B cell (primary cell): ENCODE measurements at regions not wholly inside any gene's neighbourhood (a gene's known extent, or its start where the extent isn't known, plus 50 kb on each side); places are given as distances from the start of the nearest gene placed in this dataset.

Experiments used
- ATAC-seq: fragments of 200-7000 bp; cut with Tn5 transposase; one replicate; pipeline ENCODE4 v1.10.0; 2021; ENCODE audit warnings: low read depth, mild to moderate bottlenecking, moderate number of reproducible peaks, moderate library complexity
- CTCF ChIA-PET: fragments of 350-600 bp; sonication (Branson Sonifier 250); formaldehyde crosslinking; loops from one replicate; lab custom pipeline; 2021; ENCODE audit warnings: antibody characterized with exemption, inconsistent platforms; lab: Charles Lee
- POLR2A ChIA-PET: fragments of 350-600 bp; sonication (Branson Sonifier 250); formaldehyde crosslinking; loops from one replicate; lab custom pipeline; 2021; ENCODE audit warnings: antibody characterized with exemption; lab: Charles Lee
- DNase-seq: peaks from one replicate; pipeline ENCODE4 v3.0.0; 2013
- H2AFZ ChIP-seq: 2 replicates; pipeline ENCODE4 v1.6.1; 2012; ENCODE audit warnings: mild to moderate bottlenecking, low read depth, low read length; ENCODE audit not compliant: insufficient read depth, poor library complexity, severe bottlenecking
- H3K27ac ChIP-seq, 2 donors: 1 replicate in 1 of 2; 2 replicates in 1 of 2; pipeline ENCODE4 v1.5.1; 2012 to 2013; ENCODE audit warnings: low read length in 2 of 2, mild to moderate bottlenecking in 2 of 2, moderate library complexity in 1 of 2
- H3K27me3 ChIP-seq, 4 experiments: fragments of 200-600 bp in 1 of 4; sonication (generic) in 1 of 4; replicated peaks in 1 of 4; 1 replicate in 2 of 4; 2 replicates in 2 of 4; pipeline versions ENCODE4 v1.6.1 to v1.7.0; 2013 to 2016; ENCODE audit warnings: low read length in 3 of 4, mild to moderate bottlenecking in 2 of 4, mixed read lengths in 1 of 4, moderate library complexity in 1 of 4; ENCODE audit not compliant: insufficient read depth in 4 of 4, control insufficient read depth in 3 of 4; ENCODE audit errors: control extremely low read depth in 1 of 4
- H3K36me3 ChIP-seq, 2 experiments: replicated peaks in 1 of 2; 1 replicate in 1 of 2; 2 replicates in 1 of 2; pipeline versions ENCODE4 v1.6.1 to v1.7.1; 2013; ENCODE audit warnings: low read length in 1 of 2; ENCODE audit not compliant: insufficient read depth in 2 of 2, control insufficient read depth in 1 of 2; ENCODE audit errors: control extremely low read depth in 1 of 2, extremely low read depth in 1 of 2
- H3K4me1 ChIP-seq, 2 donors: fragments of 200-600 bp in 1 of 2; sonication (generic) in 1 of 2; 1 replicate in 1 of 2; 2 replicates in 1 of 2; pipeline versions ENCODE4 v1.5.1 to v1.6.1; 2013 to 2017; ENCODE audit warnings: low read length in 2 of 2; ENCODE audit not compliant: control insufficient read depth in 2 of 2, insufficient read depth in 2 of 2
- H3K4me2 ChIP-seq: replicated peaks from 2 replicates; pipeline ENCODE3; 2012; ENCODE audit warnings: mild to moderate bottlenecking, low read depth, low read length; ENCODE audit not compliant: poor library complexity, severe bottlenecking
- H3K4me3 ChIP-seq, 5 experiments: fragments of 200-600 bp in 1 of 5; sonication (generic) in 1 of 5; 1 replicate in 3 of 5; 2 replicates in 2 of 5; pipeline versions ENCODE4 v1.5.1 to v1.7.0; 2011 to 2016; ENCODE audit warnings: low read length in 4 of 5, mild to moderate bottlenecking in 4 of 5, low read depth in 2 of 5, control low read depth in 1 of 5, moderate library complexity in 1 of 5; ENCODE audit not compliant: insufficient read depth in 1 of 5; ENCODE audit errors: control extremely low read depth in 1 of 5, extremely low read depth in 1 of 5
- H3K79me2 ChIP-seq: fragments of 200-600 bp; sonication (generic); one replicate; pipeline ENCODE4 v1.6.0; 2016; ENCODE audit warnings: low read length; ENCODE audit not compliant: control insufficient read depth, insufficient read depth
- H3K9ac ChIP-seq: fragments of 200-600 bp; sonication (generic); 2 replicates; pipeline ENCODE4 v1.6.1; 2017; ENCODE audit warnings: mild to moderate bottlenecking, low read length, moderate library complexity
- H3K9me3 ChIP-seq, 3 donors: one replicate each; pipeline versions ENCODE4 v1.6.1 to v1.7.1; 2013; ENCODE audit warnings: low read length in 2 of 3; ENCODE audit not compliant: control insufficient read depth in 2 of 3, insufficient read depth in 1 of 3; ENCODE audit errors: control extremely low read depth in 1 of 3
- H4K20me1 ChIP-seq: 2 replicates; pipeline ENCODE4 v1.6.0; 2012; ENCODE audit warnings: mild to moderate bottlenecking, low read length; ENCODE audit not compliant: insufficient read depth, control insufficient read depth, poor library complexity, severe bottlenecking
- H3K27ac Mint-ChIP-seq: one replicate; pipeline ENCODE4 v1.8.0; 2021; ENCODE audit warnings: mixed read lengths
- H3K27me3 Mint-ChIP-seq: one replicate; pipeline ENCODE4 v1.8.0; 2021; ENCODE audit warnings: mixed read lengths
- H3K4me1 Mint-ChIP-seq: one replicate; pipeline ENCODE4 v1.8.0; 2021; ENCODE audit warnings: mixed read lengths
- H3K4me3 Mint-ChIP-seq: one replicate; pipeline ENCODE4 v1.8.0; 2021; ENCODE audit warnings: mixed read lengths
- H3K9me3 Mint-ChIP-seq: one replicate; pipeline ENCODE4 v1.8.0; 2022; ENCODE audit warnings: mixed read lengths; ENCODE audit not compliant: insufficient read depth
- CTCF ChIP-seq: fragments of 200-600 bp; IDR thresholded peaks from one replicate; pipeline ENCODE4 v1.8.0; 2022; ENCODE audit warnings: antibody characterized with exemption, mild to moderate bottlenecking
- EZH2 ChIP-seq: IDR thresholded peaks from 2 replicates; pipeline ENCODE4 v1.6.1; 2012; ENCODE audit warnings: borderline replicate concordance, low read depth, mild to moderate bottlenecking, moderate library complexity, low read length; ENCODE audit not compliant: insufficient read depth, poor library complexity, severe bottlenecking
- WGBS: methylation state at CpG from one replicate; pipeline ENCODE4 v1.1.5; 2013; ENCODE audit warnings: missing lambda C conversion rate; ENCODE audit not compliant: insufficient coverage; 5-methylcytosine and 5-hydroxymethylcytosine counted together
- intact Hi-C: fragments of 100-400 bp; cut with micrococcal nuclease; formaldehyde crosslinking; loops from one replicate; pipeline ENCODE4 v1.10.0; 2022

- H3K9ac ChIP-seq = no peak overlapping the region
- Mint-ChIP-seq H3K27ac (no peak overlapping the region), H3K9me3 (no peaks in the 10 kb centered on the region), H3K4me3 (no peak overlapping the region), H3K4me1 (no peaks in the 10 kb centered on the region), H3K27me3 (no peaks in the 10 kb centered on the region)
- no peak overlapping the region for H3K4me3 ChIP-seq
- no peak overlapping the region for H3K4me2 ChIP-seq
- no peaks in the 10 kb centered on the region for H4K20me1 ChIP-seq
- no peaks in the 10 kb centered on the region for H3K4me1 ChIP-seq
- intact Hi-C loops = no loop called here
- no peaks in the 10 kb centered on the region for H3K36me3 ChIP-seq
- peaks cover 0 to 3% (median 0%) of the 10 kb centered on the region in 3 donors for H3K9me3 ChIP-seq
- H3K27me3 ChIP-seq = no peaks in the 10 kb centered on the region
- POLR2A ChIA-PET = no interaction called here
- CTCF ChIA-PET = no interaction called here
- no peak for ATAC-seq
- TF ChIP-seq CTCF (no peak), EZH2 (no peak)
- H2AFZ ChIP-seq = no peak overlapping the region
- H3K27ac ChIP-seq = no peak overlapping the region
- DNase-seq = no peak
- H3K79me2 ChIP-seq = no peaks in the 10 kb centered on the region
Measured at GRCh38 chr6:78363688-78364087, 503.7 kb upstream of the IRAK1BP1 start.

- no peaks in the 10 kb centered on the region for H3K9me3 Mint-ChIP-seq
- ATAC-seq = no peak
- Histone ChIP-seq H3K79me2 (no peaks in the 10 kb centered on the region), H3K27me3 (no peaks in the 10 kb centered on the region), H3K27ac (no peak overlapping the region), H2AFZ (no peak overlapping the region), H3K36me3 (no peaks in the 10 kb centered on the region), H3K4me3 (no peak overlapping the region), H3K9ac (no peak overlapping the region), H3K4me1 (no peaks in the 10 kb centered on the region), H4K20me1 (no peaks in the 10 kb centered on the region), H3K4me2 (no peak overlapping the region), H3K9me3 (peaks cover 0 to 3% (median 0%) of the 10 kb centered on the region in 3 donors)
- H3K27ac Mint-ChIP-seq = no peak overlapping the region
- TF ChIP-seq EZH2 (no peak), CTCF (no peak)
- H3K4me1 Mint-ChIP-seq = no peaks in the 10 kb centered on the region
- ChIA-PET CTCF (no interaction called here), POLR2A (no interaction called here)
- H3K27me3 Mint-ChIP-seq = no peaks in the 10 kb centered on the region
- intact Hi-C loops = no loop called here
- WGBS = no CpG with 5 or more reads among the region's 4 CpGs
- H3K4me3 Mint-ChIP-seq = no peak overlapping the region
- DNase-seq = no peak
Measured at GRCh38 chr6:78365473-78365872, 501.9 kb upstream of the IRAK1BP1 start.
